PC-9 (cell line): ENCODE measurements at regions not wholly inside any gene's neighbourhood (a gene's known extent, or its start where the extent isn't known, plus 50 kb on each side); places are given as distances from the start of the nearest gene placed in this dataset.

ENCODE experiments used
- CTCF ChIP-seq: fragments of 200-600 bp; sonication (generic); conservative IDR thresholded peaks from 2 replicates; pipeline ENCODE4 v1.6.1; 2017; ENCODE audit warnings: mixed run types, antibody characterized with exemption, mild to moderate bottlenecking, moderate library complexity
- EZH2 ChIP-seq: fragments of 200-600 bp; sonication (generic); IDR thresholded peaks from 2 replicates; pipeline ENCODE4 v1.8.0; 2017; ENCODE audit warnings: antibody characterized with exemption, low read depth

- TF ChIP-seq CTCF (no peak), EZH2 (no peak)
These were observed 78.3 kb upstream of the ADAMTS16 start for GRCh38 chr5:5061836-5062235.
